Neural progenitor cell (in vitro differentiated cells): ENCODE measurements at regions not wholly inside any gene's neighbourhood (a gene's known extent, or its start where the extent isn't known, plus 50 kb on each side); places are given as distances from the start of the nearest gene placed in this dataset.

Experiments
- DNase-seq: peaks from one replicate; pipeline ENCODE4 v3.0.0-alpha.2; 2016; ENCODE audit warnings: low spot score
- H2AFZ ChIP-seq: fragments of 200-600 bp; sonication (generic); replicated peaks from 2 replicates; pipeline ENCODE4 v1.6.1; 2016; ENCODE audit warnings: antibody characterized with exemption
- H3F3A ChIP-seq: fragments of 200-600 bp; sonication (generic); 2 replicates; pipeline ENCODE4 v1.6.1; 2016; ENCODE audit warnings: antibody characterized with exemption, low read depth
- H3K27ac ChIP-seq: fragments of 200-600 bp; sonication (generic); 2 replicates; pipeline ENCODE4 v1.5.1; 2016; ENCODE audit warnings: mild to moderate bottlenecking
- H3K27me3 ChIP-seq: fragments of 200-600 bp; sonication (generic); 2 replicates; pipeline ENCODE4 v1.6.1; 2016; ENCODE audit warnings: mild to moderate bottlenecking, moderate library complexity
- H3K36me3 ChIP-seq: fragments of 200-600 bp; sonication (generic); 2 replicates; pipeline ENCODE4 v1.5.1; 2016
- H3K4me1 ChIP-seq: fragments of 200-600 bp; sonication (generic); 2 replicates; pipeline ENCODE4 v1.6.1; 2016; ENCODE audit warnings: mixed run types
- H3K4me2 ChIP-seq: fragments of 200-600 bp; sonication (generic); 2 replicates; pipeline ENCODE4 v1.6.1; 2016
- H3K4me3 ChIP-seq: fragments of 200-600 bp; sonication (generic); 2 replicates; pipeline ENCODE4 v1.5.1; 2016
- H3K79me2 ChIP-seq: fragments of 200-600 bp; sonication (generic); 2 replicates; pipeline ENCODE4 v1.6.1; 2016; ENCODE audit warnings: low read depth
- H3K9ac ChIP-seq: fragments of 200-600 bp; sonication (generic); 2 replicates; pipeline ENCODE4 v1.6.1; 2016
- H3K9me3 ChIP-seq: fragments of 200-600 bp; sonication (generic); 2 replicates; pipeline ENCODE4 v1.5.1; 2016; ENCODE audit warnings: low read depth
- H4K20me1 ChIP-seq: fragments of 200-600 bp; sonication (generic); 2 replicates; pipeline ENCODE4 v1.6.1; 2016; ENCODE audit warnings: low read depth
- H3K27ac Mint-ChIP-seq: 3 replicates; pipeline ENCODE4 v1.8.0; 2021; ENCODE audit warnings: mixed read lengths
- H3K27me3 Mint-ChIP-seq: 2 replicates; pipeline ENCODE4 v1.8.0; 2022; ENCODE audit warnings: low read depth, mild to moderate bottlenecking, inconsistent platforms, moderate library complexity, mixed read lengths; ENCODE audit not compliant: insufficient read depth
- H3K36me3 Mint-ChIP-seq: 3 replicates; pipeline ENCODE4 v1.8.0; 2021; ENCODE audit warnings: mixed read lengths
- H3K4me1 Mint-ChIP-seq: 3 replicates; pipeline ENCODE4 v1.8.0; 2021; ENCODE audit warnings: mixed read lengths
- H3K4me3 Mint-ChIP-seq: 3 replicates; pipeline ENCODE4 v1.8.0; 2021; ENCODE audit warnings: mild to moderate bottlenecking, moderate library complexity, mixed read lengths
- H3K9me3 Mint-ChIP-seq: 3 replicates; pipeline ENCODE4 v1.8.0; 2020; ENCODE audit warnings: mixed read lengths
- EZH2 ChIP-seq: fragments of 200-600 bp; sonication (generic); IDR thresholded peaks from 2 replicates; pipeline ENCODE4 v1.6.1; 2017; ENCODE audit warnings: antibody characterized with exemption, mild to moderate bottlenecking, moderate library complexity
- EZH2phosphoT487 ChIP-seq: fragments of 200-600 bp; sonication (generic); IDR thresholded peaks from 2 replicates; pipeline ENCODE4 v1.6.1; 2017; ENCODE audit warnings: antibody characterized with exemption
- TF ChIP-seq, protein P1 (sequence below): fragments of 200-600 bp; sonication (generic); IDR thresholded peaks from 2 replicates; pipeline ENCODE4 v1.5.1; 2017; ENCODE audit warnings: antibody characterized with exemption, mild to moderate bottlenecking

GRCh38 chr15:31974154-31974794, 56.0 kb upstream of the CHRNA7 start:
- no peaks in the 10 kb centered on the region for H3F3A ChIP-seq
- no peaks in the 10 kb centered on the region for H4K20me1 ChIP-seq
- Mint-ChIP-seq H3K9me3 (no peaks in the 10 kb centered on the region), H3K4me3 (no peak overlapping the region), H3K27me3 (peaks cover 11% of the 10 kb centered on the region), H3K27ac (no peak overlapping the region), H3K4me1 (peaks cover 18% of the 10 kb centered on the region), H3K36me3 (no peaks in the 10 kb centered on the region)
- peak; percentile 20 for DNase-seq
- H3K79me2 ChIP-seq: no peaks in the 10 kb centered on the region
- TF ChIP-seq, protein P1, sequence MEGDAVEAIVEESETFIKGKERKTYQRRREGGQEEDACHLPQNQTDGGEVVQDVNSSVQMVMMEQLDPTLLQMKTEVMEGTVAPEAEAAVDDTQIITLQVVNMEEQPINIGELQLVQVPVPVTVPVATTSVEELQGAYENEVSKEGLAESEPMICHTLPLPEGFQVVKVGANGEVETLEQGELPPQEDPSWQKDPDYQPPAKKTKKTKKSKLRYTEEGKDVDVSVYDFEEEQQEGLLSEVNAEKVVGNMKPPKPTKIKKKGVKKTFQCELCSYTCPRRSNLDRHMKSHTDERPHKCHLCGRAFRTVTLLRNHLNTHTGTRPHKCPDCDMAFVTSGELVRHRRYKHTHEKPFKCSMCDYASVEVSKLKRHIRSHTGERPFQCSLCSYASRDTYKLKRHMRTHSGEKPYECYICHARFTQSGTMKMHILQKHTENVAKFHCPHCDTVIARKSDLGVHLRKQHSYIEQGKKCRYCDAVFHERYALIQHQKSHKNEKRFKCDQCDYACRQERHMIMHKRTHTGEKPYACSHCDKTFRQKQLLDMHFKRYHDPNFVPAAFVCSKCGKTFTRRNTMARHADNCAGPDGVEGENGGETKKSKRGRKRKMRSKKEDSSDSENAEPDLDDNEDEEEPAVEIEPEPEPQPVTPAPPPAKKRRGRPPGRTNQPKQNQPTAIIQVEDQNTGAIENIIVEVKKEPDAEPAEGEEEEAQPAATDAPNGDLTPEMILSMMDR: no peak
- TF ChIP-seq EZH2 (no peak), EZH2phosphoT487 (no peak)
- peaks cover 5% of the 10 kb centered on the region for H3K4me1 ChIP-seq
- no peaks in the 10 kb centered on the region for H3K9me3 ChIP-seq
- H2AFZ ChIP-seq: peak overlapping the region; percentile 45
- H3K4me3 ChIP-seq: no peak overlapping the region
- H3K27me3 ChIP-seq: peaks cover 18% of the 10 kb centered on the region
- H3K27ac ChIP-seq: no peak overlapping the region
- no peak overlapping the region for H3K4me2 ChIP-seq
- no peaks in the 10 kb centered on the region for H3K36me3 ChIP-seq
- no peak overlapping the region for H3K9ac ChIP-seq

- Mint-ChIP-seq H3K9me3 (no peaks in the 10 kb centered on the region), H3K36me3 (no peaks in the 10 kb centered on the region), H3K4me3 (peak overlapping the region; percentile 55), H3K27ac (no peak overlapping the region), H3K27me3 (peaks cover 9% of the 10 kb centered on the region), H3K4me1 (peaks cover 15% of the 10 kb centered on the region)
- peaks cover 5% of the 10 kb centered on the region for H3K4me1 ChIP-seq
- no peaks in the 10 kb centered on the region for H3K36me3 ChIP-seq
- no peaks in the 10 kb centered on the region for H3K79me2 ChIP-seq
- peak; percentile 88 for DNase-seq
- H3K27me3 ChIP-seq: peaks cover 18% of the 10 kb centered on the region
- H3K9ac ChIP-seq: no peak overlapping the region
- TF ChIP-seq, protein P1: peak; percentile 88
- TF ChIP-seq EZH2phosphoT487 (no peak), EZH2 (no peak)
- no peaks in the 10 kb centered on the region for H4K20me1 ChIP-seq
- no peak overlapping the region for H3K27ac ChIP-seq
- H3K4me3 ChIP-seq: no peak overlapping the region
- H3K4me2 ChIP-seq: peak overlapping the region; percentile 31
- no peaks in the 10 kb centered on the region for H3F3A ChIP-seq
- no peaks in the 10 kb centered on the region for H3K9me3 ChIP-seq
- H2AFZ ChIP-seq: peak overlapping the region; percentile 45
Observed at GRCh38 chr15:31974855-31975829, 55.2 kb upstream of the CHRNA7 start.

DNA sequence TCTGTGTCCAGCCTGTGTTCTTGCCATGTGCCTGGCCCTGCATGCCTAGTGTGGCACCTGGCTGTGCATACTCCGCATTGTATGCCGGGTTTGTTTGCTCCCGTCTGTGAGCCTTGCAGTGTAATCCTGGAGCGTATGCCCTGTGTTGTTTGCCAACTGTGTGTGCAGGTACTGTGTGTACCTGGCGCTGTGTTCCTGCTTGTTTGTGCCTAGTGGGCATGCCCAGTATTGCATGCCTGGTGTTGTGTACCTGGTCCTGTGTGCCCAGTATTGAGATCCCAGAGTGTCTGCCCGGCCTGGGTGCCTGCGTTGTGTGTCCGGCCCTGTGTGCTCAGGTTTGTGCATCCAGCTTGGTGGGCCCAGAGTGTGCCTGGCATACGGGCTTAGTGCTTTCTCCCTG, 54.5 kb upstream of the CHRNA7 start:
- no peak for DNase-seq
- H3K27ac ChIP-seq: no peak overlapping the region
- TF ChIP-seq EZH2 (no peak), EZH2phosphoT487 (no peak)
- TF ChIP-seq, protein P1: no peak
- H3K36me3 ChIP-seq: no peaks in the 10 kb centered on the region
- H3K4me2 ChIP-seq: no peak overlapping the region
- no peaks in the 10 kb centered on the region for H4K20me1 ChIP-seq
- Mint-ChIP-seq H3K27ac (no peak overlapping the region), H3K9me3 (no peaks in the 10 kb centered on the region), H3K36me3 (no peaks in the 10 kb centered on the region), H3K27me3 (peaks cover 9% of the 10 kb centered on the region), H3K4me1 (peaks cover 15% of the 10 kb centered on the region), H3K4me3 (peak overlapping the region; percentile 26)
- no peak overlapping the region for H2AFZ ChIP-seq
- H3K9me3 ChIP-seq: no peaks in the 10 kb centered on the region
- H3K4me3 ChIP-seq: no peak overlapping the region
- peaks cover 18% of the 10 kb centered on the region for H3K27me3 ChIP-seq
- peaks cover 5% of the 10 kb centered on the region for H3K4me1 ChIP-seq
- H3K79me2 ChIP-seq: no peaks in the 10 kb centered on the region
- no peak overlapping the region for H3K9ac ChIP-seq
- H3F3A ChIP-seq: no peaks in the 10 kb centered on the region
